Uterus (tissue), 2 donors: ENCODE measurements at regions not wholly inside any gene's neighbourhood (a gene's known extent, or its start where the extent isn't known, plus 50 kb on each side); places are given as distances from the start of the nearest gene placed in this dataset.

Experiments used
- CTCF ChIP-seq, 4 experiments: fragments of 200-600 bp in 2 of 4; fragments of 450-650 bp in 2 of 4; sonication (generic) in 2 of 4; IDR thresholded peaks; one replicate each; pipeline ENCODE4 v1.5.1; 2016 to 2019; ENCODE audit warnings: antibody characterized with exemption in 4 of 4, mild to moderate bottlenecking in 2 of 4, moderate library complexity in 1 of 4
- POLR2A ChIP-seq, 2 donors: fragments of 450-650 bp; IDR thresholded peaks; one replicate each; pipeline ENCODE4 v1.6.1; 2016; ENCODE audit warnings: antibody characterized with exemption in 2 of 2, mild to moderate bottlenecking in 1 of 2, moderate library complexity in 1 of 2

DNA sequence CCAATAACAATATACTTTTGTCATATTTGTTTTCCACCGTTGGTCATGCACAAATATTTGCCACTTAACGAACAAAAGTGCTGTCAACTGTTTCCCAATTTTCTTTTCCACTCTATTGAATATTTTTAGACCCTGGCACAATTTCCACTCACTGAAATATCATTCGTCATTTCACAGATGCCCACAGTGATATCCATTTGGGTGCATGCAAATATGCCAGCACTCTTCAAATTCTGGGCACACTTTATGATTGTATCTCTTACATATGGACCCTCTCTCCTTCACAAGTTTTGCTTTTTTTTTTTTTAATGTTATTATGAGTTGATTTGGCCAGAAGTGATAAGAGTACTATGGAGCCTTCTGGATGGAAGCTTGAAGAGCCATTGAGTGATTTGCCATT, 1557.3 kb upstream of the FLRT2 start:
- TF ChIP-seq CTCF (IDR thresholded peaks at IDR 0.05) (no peak), POLR2A (IDR thresholded peaks at IDR 0.05) (no peak)
